ENCODE measurements at regions not wholly inside any gene's neighbourhood (a gene's known extent, or its start where the extent isn't known, plus 50 kb on each side); places are given as distances from the start of the nearest gene placed in this dataset.
"Not testable (repeated sequence)": the region's sequence is repeated elsewhere in the genome, so short reads cannot be mapped to it uniquely, and the experiment has no call there.

GRCh38 chr19:34018546-34018945 is 153.8 kb upstream of the LSM14A start:
- H3K4me3 ChIP-seq (ENCODE audit: low read length): no peak overlapping the region
- no peak for TF ChIP-seq CTCF (conservative IDR thresholded peaks at IDR 0.05; ENCODE audit: low read depth, low read length)
- DNase-seq (ENCODE audit: low read depth): no peak

- no peak for TF ChIP-seq CTCF (conservative IDR thresholded peaks at IDR 0.05; ENCODE audit: low read depth, low read length)
- H3K4me3 ChIP-seq (ENCODE audit: low read length): no peak overlapping the region
- no peak for DNase-seq (ENCODE audit: low read depth)
These were observed 148.9 kb upstream of the LSM14A start for GRCh38 chr19:34023381-34023780.

- no peak for DNase-seq (ENCODE audit: low read depth)
- no peak overlapping the region for H3K4me3 ChIP-seq (ENCODE audit: low read length)
- no peak for TF ChIP-seq CTCF (conservative IDR thresholded peaks at IDR 0.05; ENCODE audit: low read depth, low read length)
These were observed 138.4 kb upstream of the LSM14A start for GRCh38 chr19:34033880-34034279.

GRCh38 chr19:34034318-34034846 is 137.9 kb upstream of the LSM14A start:
- H3K4me3 ChIP-seq (ENCODE audit: low read length): no peak overlapping the region
- no peak for TF ChIP-seq CTCF (conservative IDR thresholded peaks at IDR 0.05; ENCODE audit: low read depth, low read length)
- DNase-seq (ENCODE audit: low read depth): no peak

GRCh38 chr19:34041925-34042521 is 130.3 kb upstream of the LSM14A start:
- DNase-seq (ENCODE audit: low read depth): no peak
- no peak overlapping the region for H3K4me3 ChIP-seq (ENCODE audit: low read length)
- TF ChIP-seq CTCF (conservative IDR thresholded peaks at IDR 0.05; ENCODE audit: low read depth, low read length): peak; percentile 85

- no peak for TF ChIP-seq CTCF (conservative IDR thresholded peaks at IDR 0.05; ENCODE audit: low read depth, low read length)
- DNase-seq (ENCODE audit: low read depth): no peak
- no peak overlapping the region for H3K4me3 ChIP-seq (ENCODE audit: low read length)
These were observed 128.3 kb upstream of the LSM14A start for GRCh38 chr19:34044021-34044420.

GRCh38 chr19:34049944-34050343 is 122.4 kb upstream of the LSM14A start:
- TF ChIP-seq CTCF (conservative IDR thresholded peaks at IDR 0.05; ENCODE audit: low read depth, low read length): no peak
- H3K4me3 ChIP-seq (ENCODE audit: low read length): no peak overlapping the region
- no peak for DNase-seq (ENCODE audit: low read depth)

GRCh38 chr19:34050430-34050829 is 121.9 kb upstream of the LSM14A start:
- not testable (repeated sequence) for DNase-seq (ENCODE audit: low read depth); H3K4me3 ChIP-seq (ENCODE audit: low read length)
